ENCODE measurements at regions not wholly inside any gene's neighbourhood (a gene's known extent, or its start where the extent isn't known, plus 50 kb on each side); places are given as distances from the start of the nearest gene placed in this dataset.

- H3K4me1 ChIP-seq: no peaks in the 10 kb centered on the region
- H3K27me3 ChIP-seq: no peaks in the 10 kb centered on the region
- H3K4me3 ChIP-seq: no peak overlapping the region
- no peak overlapping the region for H3K27ac ChIP-seq
- no peaks in the 10 kb centered on the region for H3K36me3 ChIP-seq
- DNase-seq (ENCODE audit: low spot score): no peak
- H3K9me3 ChIP-seq: no peaks in the 10 kb centered on the region
- no peak for TF ChIP-seq CTCF (IDR thresholded peaks at IDR 0.05)
These were observed 151.4 kb upstream of the DAP start for GRCh38 chr5:10912435-10912834.

- DNase-seq (ENCODE audit: low spot score): no peak
- Histone ChIP-seq H3K36me3 (no peaks in the 10 kb centered on the region), H3K4me1 (no peaks in the 10 kb centered on the region), H3K27ac (no peak overlapping the region), H3K9me3 (no peaks in the 10 kb centered on the region), H3K4me3 (no peak overlapping the region), H3K27me3 (no peaks in the 10 kb centered on the region)
- no peak for TF ChIP-seq CTCF (IDR thresholded peaks at IDR 0.05)
These were observed 149.2 kb upstream of the DAP start for GRCh38 chr5:10910261-10910660.

GRCh38 chr5:10904862-10905432 is 143.9 kb upstream of the DAP start:
- no peak for TF ChIP-seq CTCF (IDR thresholded peaks at IDR 0.05)
- H3K27ac ChIP-seq: no peak overlapping the region
- H3K36me3 ChIP-seq: no peaks in the 10 kb centered on the region
- no peak for DNase-seq (ENCODE audit: low spot score)
- H3K4me1 ChIP-seq: no peaks in the 10 kb centered on the region
- no peak overlapping the region for H3K4me3 ChIP-seq
- H3K9me3 ChIP-seq: no peaks in the 10 kb centered on the region
- H3K27me3 ChIP-seq: no peaks in the 10 kb centered on the region

GRCh38 chr5:10903786-10904560 is 142.9 kb upstream of the DAP start:
- DNase-seq (ENCODE audit: low spot score): no peak
- Histone ChIP-seq H3K36me3 (no peaks in the 10 kb centered on the region), H3K27ac (no peak overlapping the region), H3K27me3 (no peaks in the 10 kb centered on the region), H3K4me1 (no peaks in the 10 kb centered on the region), H3K4me3 (no peak overlapping the region), H3K9me3 (no peaks in the 10 kb centered on the region)
- TF ChIP-seq CTCF (IDR thresholded peaks at IDR 0.05): no peak

GRCh38 chr5:10902145-10902544 is 141.1 kb upstream of the DAP start:
- Histone ChIP-seq H3K36me3 (no peaks in the 10 kb centered on the region), H3K27me3 (no peaks in the 10 kb centered on the region), H3K4me3 (no peak overlapping the region), H3K9me3 (no peaks in the 10 kb centered on the region), H3K27ac (no peak overlapping the region), H3K4me1 (no peaks in the 10 kb centered on the region)
- TF ChIP-seq CTCF (IDR thresholded peaks at IDR 0.05): no peak
- DNase-seq (ENCODE audit: low spot score): no peak

GRCh38 chr5:10898514-10898913 is 137.5 kb upstream of the DAP start:
- H3K27me3 ChIP-seq: no peaks in the 10 kb centered on the region
- no peak for DNase-seq (ENCODE audit: low spot score)
- TF ChIP-seq CTCF (IDR thresholded peaks at IDR 0.05): no peak
- no peaks in the 10 kb centered on the region for H3K36me3 ChIP-seq
- no peak overlapping the region for H3K4me3 ChIP-seq
- H3K9me3 ChIP-seq: no peaks in the 10 kb centered on the region
- no peaks in the 10 kb centered on the region for H3K4me1 ChIP-seq
- no peak overlapping the region for H3K27ac ChIP-seq

Measured in right atrium auricular region (tissue), 2 donors.